Right hindlimb (tissue), 1 donor: ENCODE measurements at regions not wholly inside any gene's neighbourhood (a gene's known extent, or its start where the extent isn't known, plus 50 kb on each side); places are given as distances from the start of the nearest gene placed in this dataset.

Source experiments
- DNase-seq: peaks from one replicate; pipeline ENCODE4 v3.0.0-alpha.2; 2018

DNA sequence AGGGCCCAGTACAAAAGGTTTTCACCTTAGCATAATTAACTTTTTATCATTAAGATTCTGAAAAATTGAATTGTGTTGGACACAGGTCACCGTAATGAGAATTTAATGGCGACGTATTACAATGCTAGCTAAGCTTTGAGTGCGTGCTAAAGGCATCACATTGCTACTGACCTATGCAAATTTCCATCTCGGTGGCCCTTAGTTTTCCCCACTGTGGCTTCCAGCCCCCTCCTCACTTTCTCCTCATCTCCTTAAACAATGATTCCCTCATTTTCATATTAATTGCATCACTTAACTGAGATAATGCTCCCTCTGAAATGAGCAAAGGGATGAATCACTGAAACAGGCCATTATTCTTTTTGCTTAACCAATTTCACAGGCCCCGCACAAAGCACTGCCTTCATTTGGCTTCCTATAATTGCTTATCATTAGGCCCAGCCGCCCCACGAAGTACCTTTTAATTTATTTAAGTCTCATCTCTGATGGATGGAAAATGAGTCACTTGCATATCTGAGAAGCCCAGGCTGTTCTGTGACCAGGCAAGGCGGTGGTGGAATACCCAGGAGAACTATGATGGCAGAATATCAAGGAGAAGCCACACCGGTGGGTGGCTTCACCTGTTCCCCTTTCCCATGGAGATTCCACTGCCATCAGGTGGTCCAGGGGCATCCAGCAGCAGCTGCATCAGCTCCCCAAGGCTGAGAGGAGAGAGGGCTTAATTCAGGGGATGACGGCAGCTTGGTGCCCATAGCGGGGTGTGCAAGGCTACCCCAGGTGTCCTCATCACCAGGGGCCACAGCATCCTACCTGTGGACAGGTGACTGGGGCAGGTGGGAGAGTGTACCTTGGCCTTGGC lies 223.8 kb upstream of the BOD1L1 start:
- no peak for DNase-seq

DNA sequence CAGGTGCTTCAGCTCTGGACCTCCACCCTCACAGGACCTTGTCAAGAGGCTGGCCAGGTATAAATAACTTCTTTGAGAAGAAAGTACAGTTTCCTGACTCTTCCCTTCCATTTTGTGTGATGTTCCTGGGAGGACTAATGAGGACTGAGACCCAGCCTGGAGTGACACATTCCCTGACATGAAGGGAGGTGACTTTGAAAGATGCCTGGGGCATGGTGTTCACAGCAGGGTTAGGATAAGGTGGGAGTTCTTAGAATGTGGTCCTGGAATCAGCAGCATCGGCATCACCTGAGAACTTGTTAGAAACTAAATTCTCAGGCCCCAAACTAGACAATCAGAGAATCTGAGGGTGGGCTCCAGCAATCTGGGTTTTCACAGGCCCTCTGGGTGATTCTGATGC lies 224.9 kb upstream of the BOD1L1 start:
- DNase-seq, result no peak

DNA sequence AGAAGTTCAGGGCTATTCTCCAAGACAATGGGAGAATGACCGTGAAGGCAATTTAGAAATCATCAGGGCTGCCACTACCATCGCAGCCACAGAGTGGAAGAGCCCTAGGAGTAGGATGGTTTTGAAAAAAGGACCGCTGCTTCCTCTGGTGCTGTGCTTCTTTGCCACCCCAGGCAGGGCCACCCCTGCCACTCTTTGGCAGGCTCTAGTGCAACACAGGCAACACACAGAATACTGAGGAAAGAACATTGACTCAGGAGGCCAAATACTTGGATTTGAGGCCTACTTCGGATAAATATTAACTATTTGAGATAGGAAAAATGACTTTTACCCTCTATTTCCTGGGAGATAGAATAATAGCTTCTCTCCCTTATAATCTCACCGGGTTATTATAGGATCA lies 228.9 kb upstream of the BOD1L1 start:
- DNase-seq, result no peak

DNA sequence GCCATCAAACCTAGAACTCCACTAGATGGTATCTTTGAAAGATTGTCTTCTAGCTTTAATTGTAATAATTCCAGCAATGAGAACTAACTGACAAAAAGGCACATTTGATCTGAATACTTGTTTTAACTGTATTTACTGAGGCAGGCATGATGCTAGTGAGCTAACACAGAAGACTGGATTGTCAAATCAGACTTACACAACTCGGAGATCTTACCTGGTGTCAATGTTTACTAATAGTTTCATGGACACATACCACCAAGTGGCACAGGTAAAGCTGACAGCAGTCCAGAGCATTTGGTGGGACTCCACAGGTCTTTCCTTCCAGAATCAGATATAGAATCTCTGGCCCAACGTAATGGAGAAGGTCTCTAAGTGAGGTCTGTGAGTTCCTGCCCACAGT lies 229.9 kb upstream of the BOD1L1 start:
- no peak for DNase-seq

DNA sequence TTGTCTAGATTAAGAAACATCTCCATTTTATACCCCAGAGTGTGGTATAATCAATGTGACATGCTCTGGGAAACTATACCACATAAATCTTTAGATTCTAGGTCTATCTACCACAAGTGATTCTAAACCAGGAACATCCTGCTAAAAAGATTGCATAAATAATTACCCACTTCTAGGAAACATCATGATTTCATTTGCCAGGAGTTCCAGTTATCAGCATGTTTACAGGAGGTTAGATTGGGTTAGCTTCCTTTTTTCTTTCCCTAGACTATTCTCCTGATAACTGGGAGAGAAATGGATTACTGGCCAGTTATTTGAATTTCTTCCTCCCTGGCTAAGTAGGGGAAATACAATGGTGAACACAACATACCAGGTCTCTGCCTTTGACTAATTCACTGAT lies 230.3 kb upstream of the BOD1L1 start:
- DNase-seq, result no peak

DNA sequence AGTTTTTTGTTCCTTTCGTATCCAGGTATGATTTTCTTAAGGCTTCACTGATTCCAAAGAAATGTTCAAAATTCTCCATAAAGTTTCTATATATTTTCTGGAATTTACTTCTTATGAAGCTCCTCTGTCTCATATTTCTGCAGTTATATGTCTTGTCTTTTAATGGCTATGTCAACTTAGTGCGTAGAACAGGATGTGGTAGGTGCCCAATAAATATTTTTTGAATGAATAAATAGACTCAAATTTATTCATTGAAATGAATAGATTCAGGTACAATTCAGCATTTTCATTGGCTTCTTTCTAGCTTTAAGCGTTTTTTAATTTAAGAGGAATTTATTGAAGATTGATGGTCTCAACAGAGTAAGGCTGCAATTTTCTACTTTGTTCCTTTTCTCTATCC lies 231.9 kb upstream of the BOD1L1 start:
- DNase-seq, result no peak

DNA sequence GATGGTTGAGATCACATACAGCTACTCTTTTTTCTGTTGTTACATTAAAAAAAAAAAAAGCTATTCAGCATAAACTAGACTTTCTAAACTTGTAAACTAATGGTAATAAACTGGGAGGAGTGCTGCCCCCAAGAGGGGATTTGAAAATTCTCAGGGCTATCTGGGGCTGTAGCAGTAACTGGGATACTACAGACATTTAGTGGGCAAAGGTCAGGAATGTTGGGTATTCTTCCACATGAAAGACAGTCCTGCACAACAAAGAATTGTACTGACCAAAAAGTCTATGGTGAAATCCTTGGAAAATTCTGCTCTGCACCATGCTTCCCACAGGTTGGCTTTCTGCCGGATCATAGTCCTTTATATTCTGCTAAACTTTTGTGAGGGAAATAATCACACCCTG lies 232.6 kb upstream of the BOD1L1 start:
- DNase-seq, result no peak

DNA sequence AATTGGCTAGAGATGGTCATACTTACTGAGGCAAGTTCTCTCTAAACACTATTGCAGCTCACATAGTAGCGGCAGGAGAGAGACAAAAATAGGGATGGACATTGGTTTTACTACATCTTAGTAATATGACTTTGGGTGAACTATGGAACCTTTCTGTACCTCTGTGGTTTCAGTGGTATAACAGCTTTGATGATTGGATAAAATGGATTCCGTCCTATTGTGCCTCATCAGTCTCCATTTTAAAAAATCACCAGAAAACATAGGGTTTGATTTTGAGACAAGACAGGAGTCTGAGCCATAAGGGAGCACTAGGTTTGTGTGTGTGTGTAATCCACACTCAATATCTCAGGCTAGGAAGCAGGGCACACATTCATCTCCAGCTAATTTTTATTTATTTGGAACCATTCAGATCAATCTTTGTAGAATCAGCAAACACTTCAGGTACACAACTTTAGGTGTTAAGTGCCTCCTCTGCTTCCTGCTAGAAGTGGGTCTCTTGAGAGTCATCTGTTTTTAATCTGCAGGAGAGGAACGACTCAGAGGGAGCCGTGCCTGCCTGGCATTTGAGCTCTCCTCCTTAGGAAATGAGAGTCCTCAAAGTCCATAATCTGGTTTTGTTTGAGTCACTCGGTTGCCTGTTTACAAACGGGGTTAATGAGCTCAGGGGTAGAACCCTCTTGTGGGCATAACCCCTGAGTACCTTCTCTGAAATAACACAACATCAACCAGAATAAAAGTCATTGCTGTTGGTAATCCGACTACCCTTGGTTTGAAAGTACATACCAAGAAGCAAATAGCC lies 238.5 kb upstream of the BOD1L1 start:
- no peak for DNase-seq

DNA sequence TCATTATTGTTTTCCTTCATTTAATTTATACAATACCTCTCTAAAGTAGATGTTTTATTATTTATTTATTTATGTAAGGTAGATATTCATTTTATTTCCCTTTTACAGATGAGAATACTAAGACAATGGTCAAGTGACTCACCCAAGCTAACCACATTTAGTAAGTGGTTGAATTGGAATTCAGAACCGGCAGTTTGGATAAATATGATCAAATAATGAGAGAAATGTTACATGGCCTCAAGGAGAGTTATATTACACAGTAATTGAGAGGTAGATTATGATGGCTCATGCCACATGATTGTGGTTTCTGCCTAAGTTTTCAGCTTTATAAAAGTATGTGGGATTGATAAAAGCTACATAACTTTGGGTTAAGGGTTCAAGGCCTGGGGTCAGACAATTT lies 239.4 kb upstream of the BOD1L1 start:
- DNase-seq, result no peak

DNA sequence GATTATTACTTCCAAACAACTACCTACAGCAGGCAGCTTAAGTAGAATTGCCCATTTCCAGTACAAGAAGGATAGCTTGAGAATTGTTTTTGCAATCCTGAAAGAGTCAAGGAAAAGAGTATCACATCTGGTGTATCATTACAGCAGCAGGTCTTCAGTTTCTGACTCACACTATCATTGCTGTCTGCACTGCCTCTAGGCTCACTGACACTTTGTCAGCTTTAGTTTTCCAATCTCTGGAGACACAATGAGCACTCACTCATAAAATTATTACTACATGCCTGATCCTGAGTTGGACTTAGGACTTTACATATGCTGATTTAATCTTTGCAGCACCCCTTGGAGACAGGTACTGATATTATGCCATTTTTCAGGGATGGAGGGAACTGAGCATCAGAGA lies 244.6 kb upstream of the BOD1L1 start:
- no peak for DNase-seq

DNA sequence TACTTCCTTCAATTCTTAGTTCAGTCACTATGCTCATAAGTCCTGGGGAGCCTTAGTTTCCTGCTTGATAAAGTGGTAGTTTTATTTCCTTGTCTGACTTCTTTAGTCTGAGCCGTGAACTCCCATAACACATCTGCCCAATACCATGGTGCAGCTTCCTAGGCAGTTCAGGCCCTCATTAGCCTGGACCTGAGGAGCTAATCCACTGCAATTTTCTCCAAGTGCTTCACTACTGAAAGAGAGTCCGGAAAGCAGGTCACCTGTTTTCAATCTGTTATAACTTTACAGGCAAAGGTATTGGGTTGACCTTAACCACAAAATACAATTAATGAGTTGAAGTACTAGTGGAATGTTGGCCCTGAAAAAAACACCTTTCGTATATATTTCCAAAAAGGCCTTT lies 245.4 kb upstream of the BOD1L1 start:
- DNase-seq, result no peak

DNA sequence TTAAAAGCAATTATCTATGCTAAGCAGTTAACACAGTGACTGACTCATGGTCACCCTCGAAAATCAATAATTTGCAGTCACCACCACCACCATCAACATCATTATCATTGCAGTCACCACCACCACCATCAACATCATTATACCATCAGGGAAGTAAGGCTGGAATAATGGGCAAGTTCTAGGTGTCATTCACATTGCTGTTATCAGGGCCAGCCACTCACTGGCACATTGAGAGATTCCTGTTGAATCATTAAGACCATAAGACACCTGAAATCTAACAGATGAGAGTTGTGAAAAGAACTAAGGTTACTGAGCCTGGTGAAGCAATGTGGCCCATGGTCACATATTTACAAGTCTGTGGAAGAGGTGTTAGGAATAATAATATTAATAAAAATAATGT lies 247.7 kb upstream of the BOD1L1 start:
- no peak for DNase-seq

DNA sequence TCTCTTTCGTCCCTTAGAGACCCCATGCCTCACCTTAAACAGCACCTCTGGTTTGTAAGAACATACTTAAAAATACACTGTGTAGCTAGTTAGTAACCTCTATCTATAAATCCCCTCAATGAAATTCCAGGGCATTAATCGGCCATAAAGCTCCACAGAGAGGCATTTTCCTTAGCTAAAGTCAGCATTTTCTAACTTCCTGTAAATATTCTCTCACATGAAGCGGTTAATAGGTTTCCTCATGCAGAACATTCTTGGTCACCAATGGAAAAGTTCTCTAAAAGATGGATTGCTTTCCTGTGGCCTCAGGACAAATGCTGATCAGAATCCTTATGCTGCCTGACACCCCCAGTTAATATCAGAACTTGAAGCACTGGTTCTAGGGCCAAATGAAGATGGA lies 248.6 kb upstream of the BOD1L1 start:
- no peak for DNase-seq

DNA sequence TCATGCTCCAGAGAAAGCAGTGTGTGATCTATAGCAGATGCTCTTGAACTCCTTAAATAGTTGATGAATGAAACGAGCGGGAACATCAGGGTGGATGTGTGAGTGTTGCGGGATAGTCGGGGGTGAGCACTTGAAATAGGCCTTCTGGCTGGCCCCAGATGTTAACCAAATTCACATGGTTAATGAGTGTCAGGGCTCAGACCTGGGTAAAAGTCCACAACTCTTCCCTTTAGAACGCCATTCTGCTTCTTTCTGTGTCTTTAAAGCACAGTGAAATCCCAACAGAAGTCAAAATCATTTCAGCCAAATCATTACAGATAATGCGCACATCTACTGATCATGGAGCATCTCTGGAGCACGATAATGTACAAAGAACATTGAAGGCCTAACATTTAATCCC lies 249.4 kb upstream of the BOD1L1 start:
- no peak for DNase-seq

DNA sequence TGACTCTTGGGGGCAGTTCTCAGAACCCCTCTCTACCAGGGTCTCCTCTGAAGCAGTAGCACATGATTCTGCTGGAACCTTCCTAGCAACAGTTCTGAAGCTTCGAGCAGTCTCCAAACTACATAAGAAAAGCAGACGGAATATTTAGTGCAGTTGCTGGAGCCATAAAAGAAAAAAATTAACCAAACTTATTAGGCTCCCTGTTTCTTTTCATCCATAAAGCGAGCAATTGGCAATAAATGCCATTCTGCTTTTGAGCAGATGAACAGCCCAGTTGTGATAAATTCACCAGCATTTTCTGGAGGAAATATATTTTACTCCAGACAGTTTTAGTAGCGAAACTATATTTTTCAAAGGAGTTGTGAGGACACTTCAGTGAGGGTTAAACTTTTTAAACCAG lies 250.1 kb upstream of the BOD1L1 start:
- DNase-seq, result no peak

DNA sequence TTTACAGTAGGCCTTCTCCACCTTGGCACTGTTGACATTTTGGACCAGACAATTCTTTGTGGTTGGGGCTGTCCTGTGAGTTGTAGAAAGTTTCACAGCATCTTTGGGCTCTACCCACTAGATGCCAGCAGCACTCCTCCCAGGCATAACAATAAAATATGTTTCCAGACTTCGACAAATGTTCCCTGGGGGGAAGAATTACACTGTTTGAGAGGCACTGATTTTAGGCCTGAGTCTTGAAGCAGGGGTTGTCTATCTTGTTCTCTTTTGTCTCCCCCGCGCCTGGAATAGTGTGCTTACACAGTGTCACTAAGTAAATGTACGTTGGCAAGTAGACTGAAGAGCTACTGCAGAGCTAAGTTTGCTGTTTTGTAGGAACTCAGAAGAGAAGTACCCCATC lies 254.4 kb upstream of the BOD1L1 start:
- no peak for DNase-seq

DNA sequence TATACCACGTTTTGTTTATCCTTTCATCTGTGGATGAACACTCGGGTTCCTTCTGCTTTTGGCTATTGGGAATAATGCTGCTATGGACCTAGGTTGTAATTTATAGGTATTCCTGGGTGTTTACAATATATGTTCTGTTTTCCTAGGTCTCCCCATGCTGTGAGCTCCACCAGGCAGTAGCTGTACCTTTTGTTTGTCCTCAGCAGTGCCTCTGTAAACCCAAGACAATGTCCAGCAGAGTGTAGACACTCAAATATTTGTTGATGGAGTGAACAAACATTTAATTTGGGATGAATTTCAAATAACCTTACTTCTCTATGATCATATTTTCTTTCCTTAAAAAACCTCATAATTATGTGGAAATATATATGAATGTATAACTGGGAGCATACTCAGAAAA lies 259.5 kb upstream of the BOD1L1 start:
- DNase-seq, result no peak

DNA sequence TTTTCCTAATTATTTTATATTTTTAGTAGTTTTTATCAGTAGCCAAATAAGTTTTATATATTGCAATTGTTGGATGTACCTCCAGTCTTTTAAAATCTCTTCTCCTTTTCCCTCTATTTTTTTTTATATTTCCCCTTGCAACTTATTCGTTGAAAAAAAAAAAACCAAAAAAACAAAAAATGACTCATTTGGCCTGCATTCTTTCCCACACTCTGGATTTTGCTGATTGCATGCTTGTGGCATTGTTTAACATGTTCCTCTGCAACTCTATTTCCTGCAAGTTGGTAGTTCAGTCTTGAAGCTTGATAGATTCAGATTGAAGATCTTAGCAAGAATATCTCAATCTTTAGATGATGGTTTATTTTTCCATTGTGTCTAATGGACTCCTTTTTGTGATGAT lies 260.6 kb upstream of the BOD1L1 start:
- DNase-seq, result no peak

DNA sequence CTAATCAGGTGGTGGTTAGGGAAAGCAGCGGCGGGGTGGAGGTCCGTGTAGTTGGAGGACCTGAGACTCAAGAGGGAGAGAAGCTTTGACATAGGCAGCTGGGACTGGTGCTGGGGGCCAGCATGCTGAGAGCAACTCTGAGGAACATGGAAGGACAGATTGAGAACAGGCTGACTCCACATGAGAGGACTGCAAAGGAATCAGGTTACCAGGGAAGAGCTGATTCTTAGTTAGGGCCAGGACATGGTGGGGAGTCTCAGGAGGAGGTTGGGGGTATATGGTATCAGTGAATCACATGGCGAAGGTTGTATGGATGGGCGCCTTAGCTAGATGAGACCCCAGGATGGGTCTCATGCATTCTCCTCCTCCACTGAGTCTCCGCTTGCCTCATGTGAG lies 264.0 kb upstream of the BOD1L1 start:
- no peak for DNase-seq

DNA sequence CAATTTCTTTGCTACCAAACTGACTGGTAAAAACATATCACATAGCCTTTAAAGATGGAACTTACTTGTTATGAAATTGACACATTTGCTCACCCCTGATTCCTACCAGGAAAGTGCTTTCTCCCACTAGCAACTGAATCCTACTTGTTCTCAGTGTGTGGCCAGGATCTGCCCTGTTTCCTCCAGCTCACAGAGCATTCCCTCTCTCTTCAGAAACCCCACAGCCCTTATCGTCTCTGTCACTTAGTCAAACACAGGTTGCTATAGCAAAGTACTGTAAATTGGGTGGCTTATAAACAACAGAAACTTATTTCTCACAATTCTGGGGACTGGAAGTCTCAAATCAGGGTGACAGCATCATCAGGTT lies 265.2 kb upstream of the BOD1L1 start:
- DNase-seq, result no peak

DNA sequence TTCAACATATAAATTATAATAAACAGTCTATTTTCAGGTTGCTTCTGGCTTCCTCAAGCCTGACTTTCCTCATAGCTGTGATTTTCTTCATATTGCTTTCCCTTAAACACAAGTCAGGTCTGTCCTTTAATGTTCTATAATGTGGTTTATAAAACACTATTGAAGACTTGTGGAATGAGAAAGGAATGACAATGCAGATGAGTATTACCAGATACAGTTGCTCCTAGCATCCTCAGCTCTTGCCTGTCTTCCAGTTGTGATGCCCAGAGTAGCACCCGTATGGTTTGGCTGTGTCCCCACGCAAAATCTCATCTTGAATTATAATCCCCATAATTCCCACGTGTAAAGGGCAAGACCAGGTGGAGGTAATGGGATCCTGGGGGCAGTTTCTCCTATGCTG lies 265.7 kb upstream of the BOD1L1 start:
- no peak for DNase-seq

DNA sequence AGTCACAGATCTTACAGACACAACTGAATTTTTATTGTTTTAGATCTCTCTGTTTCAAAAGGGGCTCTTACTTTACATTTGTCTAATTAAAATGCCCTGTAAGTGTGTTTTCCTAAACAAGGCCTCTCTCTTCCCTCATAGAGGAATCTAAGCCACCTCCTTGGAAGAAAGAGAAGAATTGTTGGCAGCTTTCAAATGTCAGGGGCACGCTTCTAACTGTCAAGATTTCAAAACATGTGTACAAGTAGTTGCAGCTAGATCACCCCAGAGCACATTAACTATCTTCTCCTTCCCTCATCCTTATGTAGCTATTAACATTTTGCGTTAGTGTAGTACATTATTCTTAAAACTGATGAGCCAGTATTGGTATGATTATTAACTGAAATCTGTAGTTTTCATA lies 266.5 kb upstream of the BOD1L1 start:
- no peak for DNase-seq

DNA sequence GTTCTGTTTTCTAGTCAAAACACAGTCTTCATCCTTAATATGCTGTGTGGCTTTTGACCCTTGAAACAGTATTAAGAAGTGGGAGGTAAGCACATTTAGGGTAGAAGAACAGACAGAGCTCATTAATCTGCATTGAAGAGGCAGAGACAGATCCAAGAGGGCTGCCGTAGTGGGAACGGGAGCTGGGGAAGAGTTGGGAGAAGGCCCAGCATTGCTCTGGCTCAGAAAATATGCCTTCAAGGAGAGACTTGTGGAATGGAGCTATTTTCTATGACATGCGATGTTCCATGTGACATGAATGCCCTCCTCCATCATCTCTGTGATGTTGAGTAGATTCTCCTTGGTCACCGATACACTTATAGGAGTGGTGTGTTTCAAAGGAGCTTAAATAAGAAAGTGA lies 273.3 kb upstream of the BOD1L1 start:
- DNase-seq, result no peak

DNA sequence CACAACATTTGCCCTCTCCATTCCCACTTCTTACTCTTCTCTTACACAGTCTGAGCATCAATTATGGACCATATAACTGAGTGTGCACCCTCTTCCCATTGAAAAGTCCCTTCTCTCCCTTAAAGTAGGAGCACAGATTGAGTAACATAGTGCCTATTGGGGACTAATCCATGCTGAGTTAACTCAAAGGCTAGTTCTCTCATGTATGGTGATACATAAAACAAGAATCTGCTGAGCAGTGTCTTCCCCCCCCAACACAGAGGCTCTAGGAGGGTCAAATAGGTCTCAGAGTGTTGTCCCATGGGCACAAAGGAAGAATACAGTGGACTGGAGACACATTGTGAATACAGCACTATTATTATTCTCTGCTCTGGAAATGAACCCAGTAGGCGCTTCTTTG lies 274.6 kb upstream of the BOD1L1 start:
- no peak for DNase-seq

DNA sequence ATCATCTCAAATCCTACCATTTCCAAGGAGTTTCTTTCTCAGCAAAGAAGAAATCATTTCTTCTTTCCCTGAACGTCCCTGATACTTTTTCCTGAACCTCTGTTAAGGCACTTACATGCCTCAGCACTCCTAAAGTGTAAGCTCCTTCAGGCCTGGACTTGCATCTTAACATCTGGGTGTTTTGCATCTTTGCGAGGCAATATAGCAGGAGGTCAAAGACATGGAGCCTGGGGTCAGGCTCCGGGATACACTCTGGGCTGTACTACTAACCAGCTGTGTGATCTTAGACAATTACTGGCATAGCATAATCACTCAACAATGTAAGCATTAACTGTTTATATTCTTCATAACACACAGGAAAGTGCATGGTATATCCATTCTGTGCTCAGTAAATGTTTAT lies 275.5 kb upstream of the BOD1L1 start:
- no peak for DNase-seq
